NCI-H82 (cell line): ENCODE measurements at regions not wholly inside any gene's neighbourhood (a gene's known extent, or its start where the extent isn't known, plus 50 kb on each side); places are given as distances from the start of the nearest gene placed in this dataset.

ENCODE experiments used
- DNase-seq: peaks from one replicate; lab custom pipeline; 2025; lab: John Stamatoyannopoulos, UW

- DNase-seq, result no peak
Observed at GRCh38 chr10:37685741-37686683, 171.4 kb downstream of the ZNF248 start.

- no peak for DNase-seq
Observed at GRCh38 chr10:37684765-37685164, 172.6 kb downstream of the ZNF248 start.

GRCh38 chr10:37682617-37683016 is 174.8 kb downstream of the ZNF248 start:
- DNase-seq, result no peak

GRCh38 chr10:37681617-37681999 is 175.8 kb downstream of the ZNF248 start:
- no peak for DNase-seq

- no peak for DNase-seq
Observed at GRCh38 chr10:37680716-37681616, 176.4 kb downstream of the ZNF248 start.

GRCh38 chr10:37680243-37680683 is 177.1 kb downstream of the ZNF248 start:
- DNase-seq, result no peak

- no peak for DNase-seq
Observed at GRCh38 chr10:37679465-37679864, 177.9 kb downstream of the ZNF248 start.

GRCh38 chr10:37675449-37675848 is 182.0 kb downstream of the ZNF248 start:
- DNase-seq, result no peak

GRCh38 chr10:37671802-37672201 is 185.6 kb downstream of the ZNF248 start:
- no peak for DNase-seq

GRCh38 chr10:37667736-37668135 is 189.7 kb downstream of the ZNF248 start:
- no peak for DNase-seq

GRCh38 chr10:37654466-37654865 is 202.9 kb downstream of the ZNF248 start:
- DNase-seq, result no peak

- DNase-seq, result no peak
Observed at GRCh38 chr10:37643187-37643586, 214.2 kb downstream of the ZNF248 start.

GRCh38 chr10:37640301-37640700 is 217.1 kb downstream of the ZNF248 start:
- no peak for DNase-seq

- DNase-seq, result no peak
Observed at GRCh38 chr10:37639200-37639599, 218.2 kb downstream of the ZNF248 start.

- DNase-seq, result no peak
Observed at GRCh38 chr10:37638569-37638968, 218.8 kb downstream of the ZNF248 start.

GRCh38 chr10:37634351-37634880 is 223.0 kb downstream of the ZNF248 start:
- DNase-seq, result no peak

- no peak for DNase-seq
Observed at GRCh38 chr10:37632641-37633040, 224.8 kb downstream of the ZNF248 start.

GRCh38 chr10:37623506-37623905 is 233.9 kb downstream of the ZNF248 start:
- DNase-seq, result no peak

GRCh38 chr10:37619336-37619735 is 238.1 kb downstream of the ZNF248 start:
- no peak for DNase-seq

- DNase-seq, result no peak
Observed at GRCh38 chr10:37588299-37588698, 269.1 kb downstream of the ZNF248 start.

GRCh38 chr10:37584643-37585042 is 272.8 kb downstream of the ZNF248 start:
- DNase-seq, result no peak

- DNase-seq, result no peak
Observed at GRCh38 chr10:37582237-37582636, 275.2 kb downstream of the ZNF248 start.
